NB4 (cell line): ENCODE measurements at regions not wholly inside any gene's neighbourhood (a gene's known extent, or its start where the extent isn't known, plus 50 kb on each side); places are given as distances from the start of the nearest gene placed in this dataset.

Source experiments
- CTCF ChIP-seq: IDR thresholded peaks from one replicate; pipeline ENCODE4 v1.5.1; 2012; ENCODE audit warnings: low read depth, low read length
- MYC ChIP-seq: IDR thresholded peaks from 2 replicates; pipeline ENCODE4 v1.6.1; 2011; ENCODE audit warnings: low read depth, low read length
- POLR2A ChIP-seq: IDR thresholded peaks from 2 replicates; pipeline ENCODE4 v1.6.1; 2011; ENCODE audit warnings: mild to moderate bottlenecking; ENCODE audit not compliant: insufficient read length; ENCODE audit errors: extremely low read depth

GRCh38 chr1:78267513-78268218, 221.9 kb downstream of the GIPC2 start:
- TF ChIP-seq CTCF (no peak), POLR2A (no peak), MYC (no peak)
